ENCODE measurements at regions not wholly inside any gene's neighbourhood (a gene's known extent, or its start where the extent isn't known, plus 50 kb on each side); places are given as distances from the start of the nearest gene placed in this dataset.

GRCh38 chr5:57948091-57948490 is 465.5 kb upstream of the ACTBL2 start:
- Histone ChIP-seq H3K9me3 (ENCODE audit: insufficient read depth in 2 of 2, low read depth in 1 of 2, low read length in 1 of 2) (no peaks in the 10 kb centered on the region), H3K18ac (ENCODE audit: extremely low read depth, low read length) (no peak overlapping the region), H3K79me1 (ENCODE audit: low read depth, low read length) (no peaks in the 10 kb centered on the region), H2BK20ac (ENCODE audit: low read length) (no peak overlapping the region), H3K23me2 (ENCODE audit: low read depth, low read length) (no peaks in the 10 kb centered on the region), H2BK15ac (ENCODE audit: low read length) (no peak overlapping the region), H2AFZ (ENCODE audit: low read length) (no peak overlapping the region), H3K4me3 (ENCODE audit: extremely low read depth in 1 of 4, insufficient read depth in 2 of 4, low read depth in 3 of 4, low read length in 4 of 4) (no peak overlapping the region), H4K8ac (ENCODE audit: extremely low read depth, insufficient read depth, low read length) (no peak overlapping the region), H3K36me3 (ENCODE audit: control insufficient read depth in 2 of 4, insufficient read depth in 4 of 4, low read length in 3 of 4) (no peaks in the 10 kb centered on the region), H2BK12ac (ENCODE audit: low read depth, low read length) (no peak overlapping the region), H3K79me2 (ENCODE audit: control insufficient read depth in 1 of 2, insufficient read depth in 2 of 2, low read length in 2 of 2) (no peaks in the 10 kb centered on the region), H4K91ac (replicated peaks; ENCODE audit: insufficient read length, low read length) (no peak overlapping the region), H2AK5ac (ENCODE audit: low read depth, low read length) (no peak overlapping the region), H3K23ac (ENCODE audit: insufficient read length) (no peak overlapping the region), H3K14ac (ENCODE audit: insufficient read length) (no peak overlapping the region), H3K9ac (replicated peaks in 1 of 4; ENCODE audit: extremely low read depth in 1 of 4, low read depth in 3 of 4, low read length in 3 of 4) (no peak overlapping the region), H3K56ac (replicated peaks; ENCODE audit: insufficient read length, low read depth, low read length) (no peak overlapping the region), H2BK120ac (replicated peaks; ENCODE audit: low read depth, low read length) (no peak overlapping the region), H3K27me3 (replicated peaks in 1 of 4; ENCODE audit: control insufficient read depth in 3 of 4, extremely low read depth in 1 of 4, insufficient read depth in 3 of 4, low read length in 3 of 4) (no peaks in the 10 kb centered on the region), H2BK5ac (ENCODE audit: low read depth, low read length) (no peak overlapping the region), H4K20me1 (replicated peaks in 1 of 2; ENCODE audit: control insufficient read depth in 1 of 2, insufficient read depth in 2 of 2, low read length in 2 of 2) (no peaks in the 10 kb centered on the region), H4K5ac (ENCODE audit: insufficient read length, low read depth, low read length) (no peak overlapping the region), H3K4ac (replicated peaks; ENCODE audit: insufficient read length, low read depth, low read length) (no peak overlapping the region), H3K27ac (ENCODE audit: low read depth, low read length) (no peak overlapping the region), H3K4me1 (replicated peaks in 1 of 4; ENCODE audit: control insufficient read depth in 3 of 4, insufficient read depth in 4 of 4, low read length in 3 of 4) (peaks cover 2 to 7% (median 5%) of the 10 kb centered on the region in 4 experiments; a peak in 4 of 7 replicates), H3K4me2 (ENCODE audit: insufficient read depth in 1 of 2, low read depth in 2 of 2, low read length in 2 of 2) (no peak overlapping the region)
- POLR2A ChIA-PET (ENCODE audit: partially characterized antibody): no interaction called here
- TF ChIP-seq ZNF274 (IDR thresholded peaks at IDR 0.05; ENCODE audit: borderline replicate concordance, extremely low read depth, low read length) (no peak), SRF (IDR thresholded peaks at IDR 0.05; ENCODE audit: low read depth, low read length) (no peak), SP2 (IDR thresholded peaks at IDR 0.05; ENCODE audit: low read length) (no peak)
- FAIRE-seq (no peak), DNase-seq (ENCODE audit: low read depth in 1 of 2, low spot score in 2 of 2) (no peak)
- CTCF ChIA-PET (ENCODE audit: partially characterized antibody): no interaction called here
- 100% methylated on average over 1 of the region's 1 CpG; no CpG with 5 or more reads in 1 of the 2 experiments for WGBS, 2 experiments (ENCODE audit: extremely low coverage in 1 of 2, insufficient coverage in 1 of 2, insufficient read length in 1 of 2, insufficient replicate concordance in 2 of 2, low coverage in 1 of 2, low lambda C conversion rate in 2 of 2, missing lambda C conversion rate in 1 of 2)

All from H1 (cell line).